ENCODE measurements at regions not wholly inside any gene's neighbourhood (a gene's known extent, or its start where the extent isn't known, plus 50 kb on each side); places are given as distances from the start of the nearest gene placed in this dataset.
A peak's percentile ranks its signal among the peaks of the same experiment; 100 is the strongest.

DNA sequence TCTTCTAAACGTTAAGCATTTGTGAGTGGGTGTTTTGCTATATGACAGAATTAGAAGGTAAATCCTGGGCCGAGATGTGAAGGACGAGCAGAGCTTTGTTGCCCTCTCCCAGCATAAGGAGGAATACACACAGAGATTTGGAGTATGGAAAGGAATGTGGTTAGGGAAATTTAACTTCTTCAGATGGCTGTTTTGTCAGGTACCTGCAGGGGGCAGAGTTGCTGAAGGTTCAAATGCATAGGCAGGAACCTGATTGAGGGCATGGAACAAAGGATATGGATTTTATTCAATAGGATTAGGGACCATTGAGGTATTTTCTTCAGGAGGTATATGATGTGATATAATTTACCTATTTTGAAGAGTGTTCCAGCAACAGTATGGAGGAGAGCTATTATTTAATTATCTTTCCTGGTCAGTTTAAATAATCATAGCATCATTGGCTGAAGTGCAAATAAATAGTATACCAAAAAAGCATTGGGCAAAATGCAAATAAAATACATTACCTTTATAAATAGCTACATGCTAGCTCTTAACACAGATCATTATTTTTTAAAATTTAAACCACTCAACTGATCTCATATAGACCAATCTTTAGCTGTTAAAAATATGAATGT, 143.6 kb downstream of the SLIT2 start:
- DNase-seq (ENCODE audit: low read depth, low spot score): peak; percentile 11

DNA sequence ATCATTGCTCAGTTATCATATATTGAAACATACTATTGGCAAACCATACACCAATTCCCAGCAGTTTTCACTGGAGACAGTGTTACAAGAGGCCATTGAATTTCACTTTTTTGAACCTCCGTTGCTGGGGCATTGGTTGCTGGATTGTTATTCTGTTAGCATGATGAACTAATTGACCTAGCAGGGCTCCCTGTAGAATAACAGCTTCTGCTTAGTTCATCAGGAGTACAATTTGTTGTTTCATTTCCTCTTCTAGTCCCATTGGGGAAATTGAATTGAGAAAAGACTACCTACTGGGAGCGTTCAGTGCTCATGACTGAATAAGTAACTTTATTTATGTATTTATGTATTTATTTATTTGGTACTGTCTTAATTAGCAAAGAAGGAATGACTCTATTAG, 151.6 kb downstream of the SLIT2 start:
- no peak for DNase-seq (ENCODE audit: low read depth, low spot score)

DNA sequence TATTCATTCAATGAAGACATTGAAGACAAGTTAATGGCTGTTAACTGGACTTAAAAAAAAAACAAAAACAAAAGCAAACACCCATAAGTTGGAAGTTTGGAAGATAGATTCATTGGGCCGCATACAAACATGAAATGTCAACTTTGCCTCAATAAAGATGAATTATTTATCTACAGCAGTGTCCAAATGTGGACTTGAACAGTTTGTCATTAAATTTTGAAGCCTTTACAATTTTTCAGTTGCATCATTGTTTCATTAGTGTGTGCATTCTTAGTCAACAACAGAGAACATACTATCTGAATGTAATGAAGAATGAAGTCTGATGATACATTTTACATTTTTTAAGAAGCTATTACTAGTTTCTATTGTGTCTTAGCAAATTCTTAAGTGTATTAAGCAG, 152.1 kb downstream of the SLIT2 start:
- DNase-seq (ENCODE audit: low read depth, low spot score): no peak

DNA sequence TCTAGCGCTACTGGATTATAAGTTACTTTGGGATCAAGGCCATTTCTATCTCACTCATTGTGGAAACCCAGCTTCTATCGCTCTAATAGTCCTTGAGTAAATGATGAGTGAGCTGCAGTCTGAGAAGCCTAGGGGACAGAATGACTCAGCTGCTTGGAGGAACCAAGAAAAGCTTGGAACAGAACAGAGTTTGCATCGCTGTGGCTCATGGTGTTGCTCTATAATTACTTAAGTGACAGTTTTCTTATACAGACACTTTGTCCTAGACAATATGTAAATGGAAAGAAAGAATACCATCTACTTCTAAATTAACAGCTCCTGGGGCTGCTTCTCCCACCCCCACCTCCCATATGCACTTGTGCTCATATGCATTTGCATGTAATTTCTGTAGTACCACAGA, 156.9 kb downstream of the SLIT2 start:
- DNase-seq (ENCODE audit: low read depth, low spot score): no peak

DNA sequence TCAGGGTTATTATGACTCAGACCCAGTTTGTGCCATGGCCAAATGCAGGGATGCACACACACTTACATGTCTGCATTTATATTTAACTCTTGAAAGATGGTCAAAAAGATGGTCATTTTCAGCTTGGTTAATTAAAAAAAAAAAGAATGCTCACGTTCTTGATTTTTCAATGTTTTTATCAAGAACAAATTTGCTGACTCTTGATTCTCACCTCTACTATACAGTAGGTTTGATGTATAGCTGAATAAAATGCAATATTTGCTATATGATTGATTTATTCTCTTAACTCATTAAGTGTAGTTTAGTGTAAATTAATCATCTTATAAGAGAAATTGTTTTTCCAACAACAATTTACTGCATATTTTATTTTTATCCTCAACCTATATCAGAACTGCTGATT, 160.4 kb downstream of the SLIT2 start:
- DNase-seq (ENCODE audit: low read depth, low spot score): no peak

DNA sequence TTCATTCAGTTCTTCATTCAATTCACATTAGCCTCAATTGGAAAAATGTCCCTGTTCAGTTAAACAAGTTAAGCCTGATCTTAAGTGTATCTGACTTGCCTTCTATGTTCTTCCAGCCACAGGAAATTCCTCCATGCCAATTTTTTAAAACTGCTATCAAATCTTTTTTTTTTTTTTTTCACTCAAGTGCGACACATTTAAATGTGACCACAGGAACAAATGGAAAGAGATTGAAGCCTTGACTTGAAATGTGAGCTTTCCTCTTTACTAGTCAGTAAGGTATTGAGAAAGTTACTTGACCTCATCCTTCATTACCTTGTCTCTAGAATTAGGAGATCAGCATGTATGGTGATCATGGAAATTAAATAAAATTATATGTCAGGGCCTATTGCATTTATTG, 165.1 kb downstream of the SLIT2 start:
- DNase-seq (ENCODE audit: low read depth, low spot score): no peak

DNA sequence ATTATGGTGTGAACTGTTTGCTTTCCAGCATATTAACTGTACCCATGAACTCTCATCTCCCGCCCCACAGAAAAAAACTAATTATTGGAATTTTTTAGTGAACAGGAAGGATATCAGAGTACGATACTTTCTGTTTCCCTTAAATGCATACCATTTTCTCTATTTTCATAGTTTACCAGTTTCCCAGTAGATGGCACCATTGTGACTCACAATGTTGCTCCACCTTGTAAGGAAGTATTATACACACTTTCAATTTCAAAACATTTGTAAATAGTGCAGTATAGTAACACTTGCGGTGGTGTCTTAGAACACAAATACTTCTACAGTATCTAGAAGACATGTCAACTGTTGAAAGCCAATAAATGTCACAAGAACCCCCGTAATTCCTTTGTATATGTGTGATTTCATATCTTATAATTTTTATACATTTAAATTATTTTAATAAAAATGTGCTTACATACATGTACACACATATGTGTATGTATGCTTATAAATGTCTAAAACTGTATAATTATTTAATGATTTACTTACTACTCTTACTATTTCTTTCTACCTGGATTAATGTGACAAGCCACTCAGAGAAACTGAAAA, 167.3 kb downstream of the SLIT2 start:
- DNase-seq (ENCODE audit: low read depth, low spot score): peak; percentile 30

DNA sequence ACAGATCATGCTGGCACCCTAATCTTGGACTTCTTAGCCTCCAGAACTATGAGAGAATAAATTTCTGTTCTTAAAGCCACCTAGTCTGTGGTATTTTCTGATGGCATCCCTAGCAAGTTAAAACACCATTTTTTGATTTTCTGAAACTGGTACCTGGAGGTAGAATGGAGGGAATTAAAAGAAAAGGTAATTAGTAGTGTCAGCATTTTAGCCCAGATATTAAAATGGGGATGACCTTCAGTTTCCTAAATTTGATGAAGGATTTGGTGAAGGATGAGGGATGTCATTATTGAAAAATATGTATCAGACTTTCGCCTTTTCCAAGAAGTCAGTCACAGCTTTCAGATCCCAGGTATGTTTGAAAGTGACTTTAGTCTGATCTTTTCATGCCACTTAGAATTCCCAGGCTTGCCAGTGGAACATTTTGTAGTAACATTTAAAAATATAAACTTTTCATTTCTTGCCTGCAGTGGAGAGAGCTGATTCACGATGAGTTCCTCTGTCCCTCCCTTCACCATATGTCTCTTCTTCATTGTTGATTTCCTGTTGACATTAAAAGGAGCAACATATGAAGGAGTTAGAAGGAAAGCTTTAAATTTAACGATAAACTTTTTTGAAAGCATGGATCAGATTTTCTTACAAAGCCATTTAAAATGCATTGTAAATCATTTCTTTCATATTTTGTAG, 169.4 kb downstream of the SLIT2 start:
- DNase-seq (ENCODE audit: low read depth, low spot score): no peak

DNA sequence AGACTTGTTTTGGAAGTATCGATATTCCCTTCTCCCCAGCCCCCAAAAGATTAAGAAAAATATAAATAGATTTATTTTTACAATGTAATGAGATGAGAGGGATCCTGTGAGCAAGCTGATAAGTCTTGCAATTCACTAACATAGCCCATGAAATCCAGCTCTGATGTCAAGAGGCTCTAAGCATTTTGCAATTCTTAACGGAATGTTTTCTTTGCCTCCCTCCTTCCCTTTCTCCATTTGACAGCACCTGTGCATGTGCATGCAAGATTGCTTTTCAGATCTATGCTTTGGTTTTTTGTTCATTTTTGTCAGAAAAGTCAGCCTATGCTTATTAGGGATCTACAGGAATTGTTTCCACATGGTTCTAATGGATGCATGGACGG, 169.9 kb downstream of the SLIT2 start:
- DNase-seq (ENCODE audit: low read depth, low spot score): no peak

DNA sequence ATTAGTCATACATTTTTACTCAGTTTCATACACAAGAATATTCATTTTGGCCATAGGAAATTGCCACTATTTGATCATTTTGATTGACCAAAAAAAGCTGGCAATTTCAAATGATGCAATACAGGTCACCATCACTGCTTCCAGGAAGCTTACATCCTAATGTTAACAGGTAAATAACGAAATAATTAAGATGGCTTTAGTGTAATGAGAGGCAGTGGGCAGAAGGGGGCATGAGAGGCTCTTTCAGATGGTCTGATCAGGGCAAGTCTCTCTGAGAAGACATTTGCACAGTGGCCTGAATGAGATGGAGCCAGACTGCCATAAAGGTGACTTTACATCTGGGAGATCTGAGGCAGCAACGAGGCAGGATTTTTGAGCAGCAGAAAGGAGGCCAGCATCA, 170.7 kb downstream of the SLIT2 start:
- peak; percentile 43 for DNase-seq (ENCODE audit: low read depth, low spot score)

DNA sequence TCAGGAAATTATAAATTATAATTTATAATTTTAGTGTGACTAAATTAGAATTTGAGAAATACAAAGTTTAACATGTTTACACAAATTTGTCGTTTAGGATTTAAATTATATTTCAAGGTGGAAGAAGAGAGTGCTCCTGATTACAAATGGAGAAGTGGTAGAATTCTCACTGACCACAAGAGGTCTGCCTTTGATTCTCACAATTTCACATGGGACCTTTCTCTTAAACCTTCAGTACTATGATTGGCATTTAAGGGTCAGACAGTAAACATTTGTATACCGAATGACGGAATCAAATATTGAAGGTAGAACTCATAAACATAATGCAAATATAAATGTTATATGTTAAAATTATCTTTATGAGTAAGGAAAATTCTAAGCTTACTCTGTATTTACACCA, 171.7 kb downstream of the SLIT2 start:
- DNase-seq (ENCODE audit: low read depth, low spot score): no peak

DNA sequence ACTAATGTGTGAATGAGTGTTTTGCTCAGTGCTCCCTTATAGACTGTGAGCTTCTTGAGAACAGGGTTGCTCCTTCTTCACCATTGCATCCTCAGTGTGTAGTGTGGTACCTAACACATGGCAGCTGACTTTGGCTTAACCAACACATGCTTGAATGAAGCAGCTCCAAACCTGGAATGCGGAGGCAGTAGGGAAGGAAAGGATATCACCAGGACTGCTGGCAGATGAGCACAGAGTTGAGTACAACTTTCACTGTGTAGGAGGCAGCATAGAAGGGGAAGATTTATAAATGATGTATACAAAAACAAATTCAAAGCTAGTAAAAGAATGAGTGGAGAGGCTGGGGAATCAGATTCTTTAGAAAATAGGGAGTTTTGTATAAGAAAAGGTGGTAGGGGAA, 174.3 kb downstream of the SLIT2 start:
- no peak for DNase-seq (ENCODE audit: low read depth, low spot score)

DNA sequence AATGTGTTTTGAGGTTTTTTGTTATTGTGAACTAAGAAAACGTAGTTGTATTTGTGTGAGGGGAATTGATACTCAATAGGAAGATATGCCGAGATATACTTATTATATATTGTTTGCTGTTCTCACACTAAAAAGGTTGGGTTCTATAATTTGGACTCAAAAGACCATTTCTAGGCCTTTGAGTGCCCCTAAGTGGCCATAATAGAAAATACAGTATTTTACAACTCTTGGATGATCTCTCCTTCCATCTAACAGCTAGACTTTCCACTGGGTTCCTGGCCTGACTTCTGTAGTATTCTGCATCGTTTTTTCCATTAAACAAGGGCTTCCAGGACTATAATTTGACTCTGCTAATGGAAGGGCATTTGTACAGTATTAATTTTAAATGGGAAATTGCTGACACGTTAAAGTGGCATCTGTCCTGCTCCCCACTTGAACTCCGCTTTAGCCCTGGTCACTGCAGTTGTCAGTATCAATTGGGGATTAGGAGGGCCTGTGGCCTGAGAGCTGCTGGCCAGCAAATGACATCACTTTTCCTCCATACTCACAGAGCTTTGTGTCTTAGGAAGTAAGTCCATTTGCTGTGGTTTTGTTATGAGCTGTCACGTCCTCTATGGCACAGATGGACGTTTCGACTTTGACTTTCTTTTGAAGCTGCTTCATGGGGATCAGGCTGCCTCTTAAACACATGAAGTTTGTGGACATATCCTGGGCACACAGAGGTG, 176.9 kb downstream of the SLIT2 start:
- DNase-seq (ENCODE audit: low read depth, low spot score): no peak

DNA sequence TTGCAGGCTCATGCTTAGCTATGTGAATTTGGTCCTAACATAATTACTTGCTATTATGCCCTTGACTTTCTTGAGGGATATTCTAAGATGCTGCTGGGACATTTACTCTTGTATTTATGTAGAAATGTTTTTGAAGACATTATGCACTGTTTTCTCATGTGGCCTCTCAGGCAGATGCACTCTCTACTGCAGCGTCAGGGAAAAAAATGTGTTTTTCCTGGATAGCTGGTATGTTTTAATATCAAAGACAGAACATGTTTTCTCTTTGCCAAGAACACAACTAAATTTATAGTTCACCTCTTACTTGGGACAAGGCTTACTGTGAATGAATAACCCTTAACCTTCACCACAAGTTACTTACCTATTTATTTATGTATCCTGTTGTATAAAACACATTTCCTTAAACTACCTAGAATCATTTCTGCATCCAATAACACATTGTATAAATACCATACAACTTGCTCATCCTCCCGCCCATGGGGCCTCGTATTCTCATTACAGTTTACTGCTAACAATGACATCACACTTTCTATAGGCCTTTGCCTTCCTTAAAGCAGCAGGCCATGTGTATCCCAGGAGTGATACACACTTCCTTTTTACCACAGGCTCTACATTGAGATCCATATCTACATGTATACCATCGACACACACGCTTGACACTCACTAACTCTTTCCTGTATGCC, 178.7 kb downstream of the SLIT2 start:
- no peak for DNase-seq (ENCODE audit: low read depth, low spot score)

DNA sequence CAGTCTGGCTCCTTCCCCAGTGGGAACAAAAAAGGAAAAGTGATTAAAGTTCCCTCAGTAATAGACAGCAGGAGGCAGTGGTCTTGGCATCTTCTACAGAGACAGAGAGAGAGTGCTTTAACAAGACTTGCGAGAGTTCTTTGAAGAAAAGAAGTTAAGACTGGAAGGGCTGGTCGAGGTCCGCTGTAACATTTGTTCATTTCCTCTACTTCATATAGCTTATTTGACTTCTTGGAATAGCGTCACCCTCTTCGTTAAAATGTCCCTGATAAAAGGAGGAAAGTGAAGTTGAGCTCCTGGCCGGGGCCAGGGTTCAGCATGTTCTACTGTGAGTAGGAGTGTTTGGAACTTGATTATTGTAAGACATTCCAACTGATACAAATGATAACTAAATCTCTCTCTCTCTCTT, 179.8 kb downstream of the SLIT2 start:
- no peak for DNase-seq (ENCODE audit: low read depth, low spot score)

DNA sequence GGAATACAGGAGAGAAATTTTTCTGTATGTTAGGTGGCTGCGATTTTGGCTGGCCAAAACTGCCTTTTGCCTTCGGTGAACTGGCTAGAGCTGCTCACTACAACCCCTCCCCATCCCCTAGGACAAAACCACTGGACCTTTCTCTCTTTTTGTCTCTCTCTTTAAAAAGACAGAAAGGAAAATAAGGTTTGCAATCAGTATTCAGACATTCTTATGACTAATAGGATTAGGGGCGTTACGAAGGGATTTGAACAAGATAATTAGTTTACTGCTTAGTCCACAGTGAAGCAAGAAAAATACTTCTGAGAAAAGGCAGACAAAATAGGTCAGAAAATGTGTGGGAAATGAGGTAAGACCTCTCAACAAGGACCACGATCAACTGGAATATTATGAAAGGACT, 180.4 kb downstream of the SLIT2 start:
- no peak for DNase-seq (ENCODE audit: low read depth, low spot score)

DNA sequence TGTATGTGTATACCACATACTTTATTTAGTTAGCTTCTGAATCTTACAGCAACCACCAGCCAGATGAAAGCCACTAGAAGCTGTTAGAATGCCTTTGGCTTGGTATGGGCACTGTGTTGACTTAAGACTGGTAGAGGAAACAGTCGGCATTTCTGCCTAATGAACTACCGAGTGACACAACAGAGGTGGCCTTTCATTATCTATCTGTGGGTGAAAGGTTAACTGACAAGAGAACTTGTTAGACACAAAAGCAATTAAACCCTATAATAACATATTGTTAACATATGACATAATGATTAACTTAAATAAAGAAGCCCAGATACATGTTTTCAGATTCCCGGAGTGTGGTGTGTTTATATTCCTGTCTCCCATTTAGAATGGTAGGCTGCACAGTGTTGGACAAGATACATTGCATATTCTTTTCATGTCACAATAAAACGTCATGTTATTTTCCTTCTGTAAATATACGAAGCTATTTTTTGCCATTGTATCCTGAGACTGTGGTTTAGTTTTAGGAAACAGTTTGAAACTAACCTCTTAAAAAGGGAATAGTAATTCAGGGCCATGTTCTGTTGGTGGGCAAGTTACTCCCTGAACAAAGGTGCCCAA, 181.5 kb downstream of the SLIT2 start:
- no peak for DNase-seq (ENCODE audit: low read depth, low spot score)

DNA sequence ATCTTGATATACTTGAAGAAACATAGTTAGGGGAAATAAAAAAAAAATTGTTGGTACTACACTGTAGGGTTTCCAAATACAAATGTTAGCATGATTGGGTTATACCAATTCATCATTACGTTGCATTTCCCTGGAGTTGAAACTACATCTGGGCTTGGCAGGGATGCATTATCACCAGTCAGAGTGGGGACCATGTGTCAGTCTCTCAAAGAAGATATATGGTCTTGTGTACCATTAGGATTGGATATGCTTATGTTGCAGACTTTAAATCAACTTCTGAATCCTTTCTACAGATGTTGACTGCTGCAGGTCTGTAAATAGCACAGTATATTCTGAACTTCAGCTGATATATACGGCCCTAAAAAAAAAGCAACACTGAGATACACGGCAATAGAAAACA, 188.5 kb downstream of the SLIT2 start:
- DNase-seq (ENCODE audit: low read depth, low spot score): no peak

DNA sequence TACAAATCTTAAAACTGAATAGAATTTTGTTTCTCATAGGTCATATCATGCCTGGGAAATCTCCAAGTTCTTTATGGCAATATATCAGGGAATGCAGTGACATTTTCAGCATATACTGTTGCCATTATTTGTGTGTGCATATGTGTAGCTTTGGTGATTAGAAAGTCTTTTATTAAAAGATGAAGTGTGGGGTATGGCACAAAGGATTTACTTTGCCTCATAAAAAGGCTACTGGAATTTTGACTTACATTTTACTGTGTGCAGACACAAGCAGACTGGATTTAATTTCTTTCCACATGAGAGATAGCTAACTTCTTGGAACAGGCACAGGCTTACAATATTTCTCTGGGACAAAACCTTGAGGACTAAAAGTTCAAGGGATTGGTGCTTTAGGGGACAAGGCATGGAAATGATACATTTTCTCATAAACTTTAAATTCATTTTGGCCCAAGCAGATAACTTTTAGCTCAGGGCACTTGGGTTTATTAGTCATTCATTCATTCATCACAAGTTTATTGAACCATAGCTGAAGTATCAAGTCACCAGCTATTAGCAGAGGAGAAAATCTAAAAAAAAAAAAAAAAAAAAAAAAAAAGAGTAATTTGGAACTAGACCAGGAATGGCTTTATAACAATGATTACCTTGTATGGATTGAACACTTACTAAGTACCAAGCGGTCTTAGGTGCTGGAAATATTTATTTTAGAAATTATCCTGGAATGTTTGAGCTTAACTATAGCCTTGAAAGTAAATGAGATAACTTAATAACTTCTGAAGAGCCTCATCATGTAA, 191.5 kb downstream of the SLIT2 start:
- DNase-seq (ENCODE audit: low read depth, low spot score): no peak

DNA sequence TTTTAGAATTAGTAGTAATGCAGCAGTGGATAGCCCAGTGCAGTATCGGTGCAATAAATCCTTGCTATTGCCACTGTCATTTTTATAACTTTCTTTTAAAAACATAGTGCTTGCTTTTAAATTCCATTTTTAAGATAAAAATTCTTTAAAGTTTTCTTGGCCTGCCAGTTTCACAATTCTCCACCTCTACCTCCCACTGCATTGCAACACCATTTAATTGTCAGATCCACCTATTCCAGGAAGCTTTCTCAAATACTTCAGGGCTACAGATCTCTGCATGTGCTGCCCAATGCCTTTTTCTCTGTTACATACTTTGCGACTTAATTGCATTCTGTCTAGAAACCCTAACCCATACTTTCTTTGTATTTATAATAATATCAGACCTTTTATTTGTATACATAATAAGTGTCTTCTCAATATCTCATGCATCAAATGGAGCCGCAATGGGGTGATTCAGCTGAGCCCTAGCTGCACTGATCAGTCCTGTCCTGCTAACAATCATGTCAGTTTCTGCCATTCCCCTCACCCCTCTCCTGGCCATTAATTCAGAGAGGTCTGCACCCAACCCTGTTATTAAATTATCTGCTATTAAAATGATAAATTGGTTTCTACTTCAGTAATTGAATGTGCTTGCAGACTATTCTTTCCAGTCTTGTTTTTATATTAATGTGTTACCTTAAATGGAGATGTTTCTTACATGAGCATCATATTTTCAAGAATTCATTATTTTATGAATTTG, 193.1 kb downstream of the SLIT2 start:
- DNase-seq (ENCODE audit: low read depth, low spot score): no peak

Measured in pulmonary artery endothelial cell (primary cell).